A549 (cell line): ENCODE measurements at regions not wholly inside any gene's neighbourhood (a gene's known extent, or its start where the extent isn't known, plus 50 kb on each side); places are given as distances from the start of the nearest gene placed in this dataset.

Experiments used
- ATAC-seq, 2 experiments: fragments of 200-7000 bp in 1 of 2; fragments of >200 bp in 1 of 2; cut with Nextera tagmentation in 1 of 2; cut with Tn5 transposase in 1 of 2; 3 replicates each; pipeline versions ENCODE4 v1.8.0 to v1.9.1; 2018 to 2020; ENCODE audit warnings: mild to moderate bottlenecking in 1 of 2, moderate library complexity in 1 of 2
- CTCF ChIA-PET: fragments of 300-600 bp; sonication (Branson Sonifier 250); formaldehyde crosslinking; extraction: SDS; loops from one replicate; lab custom pipeline; 2021; ENCODE audit warnings: antibody characterized with exemption, inconsistent platforms; lab: Yijun Ruan, JAX
- POLR2A ChIA-PET: fragments of 350-600 bp; formaldehyde crosslinking; extraction: SDS; loops from one replicate; lab custom pipeline; 2021; ENCODE audit warnings: antibody characterized with exemption, inconsistent platforms; lab: Yijun Ruan, JAX
- DNase-seq, 2 experiments: peaks; one replicate each; pipeline versions ENCODE4 v3.0.0 to v3.0.0-alpha.2; 2011 to 2016; ENCODE audit warnings: low read depth in 1 of 2, low spot score in 1 of 2
- FAIRE-seq: peaks from 2 replicates; lab custom pipeline; 2011; peaks lifted over from hg19 to GRCh38; lab: Jason Lieb, UNC
- H3K27ac ChIP-seq, 2 experiments: fragments of >200 bp; sonication (Bioruptor Twin); formaldehyde crosslinking; 3 replicates each; pipeline ENCODE4 v1.5.1; 2016 to 2017
- H3K4me1 ChIP-seq: fragments of >200 bp; sonication (Bioruptor Twin); formaldehyde crosslinking; 3 replicates; pipeline ENCODE4 v1.6.1; 2016
- H3K4me2 ChIP-seq: fragments of >200 bp; sonication (Bioruptor Twin); formaldehyde crosslinking; 3 replicates; pipeline ENCODE4 v1.6.1; 2016
- H3K4me3 ChIP-seq: fragments of >200 bp; sonication (Bioruptor Twin); formaldehyde crosslinking; 3 replicates; pipeline ENCODE4 v1.5.1; 2016
- H3K9me3 ChIP-seq: fragments of >200 bp; sonication (Bioruptor Twin); formaldehyde crosslinking; 3 replicates; pipeline ENCODE4 v1.6.1; 2016
- CBX8 ChIP-seq: fragments of 200-600 bp; sonication (generic); IDR thresholded peaks from 2 replicates; pipeline ENCODE4 v1.6.1; 2016
- CEBPB ChIP-seq, 2 experiments: fragments of >200 bp in 1 of 2; sonication (Bioruptor Twin) in 1 of 2; formaldehyde crosslinking in 1 of 2; IDR thresholded peaks; 2 replicates each; pipeline ENCODE4 v1.6.1; 2012 to 2016
- EHMT2 ChIP-seq: fragments of 200-600 bp; sonication (generic); IDR thresholded peaks from 2 replicates; pipeline ENCODE4 v1.6.1; 2016; ENCODE audit warnings: antibody characterized with exemption, low read depth, mild to moderate bottlenecking, moderate library complexity
- EP300 ChIP-seq, 2 experiments: fragments of >200 bp; sonication (Bioruptor Twin); formaldehyde crosslinking; IDR thresholded peaks; 2 replicates in 1 of 2; 3 replicates in 1 of 2; pipeline ENCODE4 v1.6.1; 2016 to 2017
- FOSL2 ChIP-seq, 2 experiments: fragments of 450-650 bp in 1 of 2; fragments of >200 bp in 1 of 2; sonication (Bioruptor Twin) in 1 of 2; formaldehyde crosslinking; IDR thresholded peaks; 2 replicates each; pipeline versions ENCODE4 v1.5.0 to v1.6.1; 2016 to 2020; ENCODE audit warnings: mild to moderate bottlenecking in 1 of 2, moderate library complexity in 1 of 2
- FOXS1 ChIP-seq: fragments of 250-450 bp; sonication (Bioruptor Pico); IDR thresholded peaks from 2 replicates; pipeline ENCODE4 v1.5.0; 2020; ENCODE audit warnings: mild to moderate bottlenecking, moderate library complexity
- HEYL ChIP-seq: fragments of 250-450 bp; sonication (Bioruptor Pico); IDR thresholded peaks from 2 replicates; pipeline ENCODE4 v1.8.0; 2021; ENCODE audit warnings: mild to moderate bottlenecking, moderate library complexity
- HOXB5 ChIP-seq: fragments of 250-450 bp; sonication (Bioruptor Pico); IDR thresholded peaks from 2 replicates; pipeline ENCODE4 v1.5.0; 2020; ENCODE audit warnings: mild to moderate bottlenecking, moderate library complexity
- MAZ ChIP-seq: fragments of 150-350 bp; IDR thresholded peaks from 2 replicates; pipeline ENCODE4 v1.6.1; 2014; ENCODE audit warnings: antibody characterized with exemption, low read depth, low read length, borderline replicate concordance
- SREBF2 ChIP-seq: fragments of 450-650 bp; IDR thresholded peaks from 2 replicates; pipeline ENCODE4 v1.6.1; 2014; ENCODE audit warnings: mild to moderate bottlenecking, moderate library complexity
- ZSCAN20 ChIP-seq: fragments of 250-450 bp; sonication (Bioruptor Pico); IDR thresholded peaks from 2 replicates; pipeline ENCODE4 v1.8.0; 2022; ENCODE audit warnings: mild to moderate bottlenecking, moderate library complexity
- WGBS: methylation state at CpG from one replicate; pipeline ENCODE4 v1.1.6; 2017; ENCODE audit errors: missing lambda C conversion rate; 5-methylcytosine and 5-hydroxymethylcytosine counted together
- TF ChIP-seq, protein P1 (sequence below): IDR thresholded peaks from 2 replicates; pipeline ENCODE4 v1.6.1; 2012
- TF ChIP-seq, protein P2 (sequence below): IDR thresholded peaks from 2 replicates; pipeline ENCODE4 v1.6.1; 2012; ENCODE audit warnings: low read depth, borderline replicate concordance
- TF ChIP-seq, protein P3 (sequence below): fragments of 250-450 bp; sonication (Bioruptor Pico); IDR thresholded peaks from 2 replicates; pipeline ENCODE4 v1.5.0; 2020; ENCODE audit warnings: low read depth, mild to moderate bottlenecking, moderate library complexity
- TF ChIP-seq, protein P4 (sequence below): fragments of 200-600 bp; sonication (generic); IDR thresholded peaks from 2 replicates; pipeline ENCODE4 v1.6.1; 2016; ENCODE audit warnings: antibody characterized with exemption, mild to moderate bottlenecking, moderate library complexity

DNA sequence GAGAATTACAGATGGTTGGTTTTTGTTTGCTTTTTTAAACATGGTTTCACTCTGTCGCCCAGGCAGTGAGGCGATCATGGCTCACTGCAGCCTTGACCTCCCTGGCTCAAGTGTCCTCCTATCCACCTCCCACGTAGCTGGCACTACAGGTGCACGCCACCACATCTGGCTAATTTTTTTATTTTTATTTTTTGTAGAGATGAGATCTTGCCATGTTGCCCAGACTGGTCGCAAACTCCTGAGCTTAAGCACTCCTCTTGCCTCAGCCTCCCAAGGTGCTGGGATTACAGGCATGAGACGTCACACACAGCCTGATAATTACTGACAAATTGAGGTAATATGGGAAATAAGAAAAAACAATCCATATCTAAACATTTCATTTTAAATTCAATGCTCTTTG is 110.5 kb upstream of the ZSWIM2 start:
- 74% methylated on average over 6 of the region's 6 CpGs for WGBS

DNA sequence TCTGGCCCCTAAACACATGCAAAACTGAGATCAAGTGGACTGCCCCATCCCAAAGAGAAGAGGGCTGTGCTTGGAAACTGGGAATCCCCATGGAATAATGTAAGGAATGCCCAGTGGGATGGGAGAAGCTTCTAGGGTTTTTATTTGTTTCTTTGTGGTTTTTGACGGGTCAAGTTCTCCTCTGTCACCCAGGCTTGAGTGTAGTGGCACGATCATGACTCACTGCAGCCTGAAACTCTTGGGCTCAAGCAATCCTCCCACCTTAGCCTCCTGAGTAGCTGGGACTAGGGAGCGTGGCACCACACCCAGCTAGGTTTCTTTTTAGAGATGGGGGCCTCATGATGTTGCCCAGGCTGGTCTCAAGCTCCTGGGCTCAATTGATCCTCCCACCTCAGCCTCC is 101.7 kb upstream of the ZSWIM2 start:
- no peak overlapping the region for H3K4me3 ChIP-seq
- no peak for TF ChIP-seq SREBF2
- TF ChIP-seq, protein P1, sequence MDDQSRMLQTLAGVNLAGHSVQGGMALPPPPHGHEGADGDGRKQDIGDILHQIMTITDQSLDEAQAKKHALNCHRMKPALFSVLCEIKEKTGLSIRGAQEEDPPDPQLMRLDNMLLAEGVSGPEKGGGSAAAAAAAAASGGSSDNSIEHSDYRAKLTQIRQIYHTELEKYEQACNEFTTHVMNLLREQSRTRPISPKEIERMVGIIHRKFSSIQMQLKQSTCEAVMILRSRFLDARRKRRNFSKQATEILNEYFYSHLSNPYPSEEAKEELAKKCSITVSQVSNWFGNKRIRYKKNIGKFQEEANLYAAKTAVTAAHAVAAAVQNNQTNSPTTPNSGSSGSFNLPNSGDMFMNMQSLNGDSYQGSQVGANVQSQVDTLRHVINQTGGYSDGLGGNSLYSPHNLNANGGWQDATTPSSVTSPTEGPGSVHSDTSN: no peak
- TF ChIP-seq, protein P2, sequence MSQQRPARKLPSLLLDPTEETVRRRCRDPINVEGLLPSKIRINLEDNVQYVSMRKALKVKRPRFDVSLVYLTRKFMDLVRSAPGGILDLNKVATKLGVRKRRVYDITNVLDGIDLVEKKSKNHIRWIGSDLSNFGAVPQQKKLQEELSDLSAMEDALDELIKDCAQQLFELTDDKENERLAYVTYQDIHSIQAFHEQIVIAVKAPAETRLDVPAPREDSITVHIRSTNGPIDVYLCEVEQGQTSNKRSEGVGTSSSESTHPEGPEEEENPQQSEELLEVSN: no peak
- no peak for TF ChIP-seq EP300 (IDR thresholded peaks at IDR 0.05)
- TF ChIP-seq HOXB5: no peak
- no peak for TF ChIP-seq EHMT2
- TF ChIP-seq CEBPB (IDR thresholded peaks at IDR 0.05): no peak
- TF ChIP-seq, all 56 proteins: peak for 0
- POLR2A ChIA-PET: no interaction called here
- DNase-seq (no peak), FAIRE-seq (no peak), ATAC-seq (no peak; a peak in 1 of 6 replicates)
- Histone ChIP-seq H3K4me1 (no peaks in the 10 kb centered on the region), H3K4me2 (no peak overlapping the region), H3K9me3 (no peaks in the 10 kb centered on the region), H3K27ac (no peak overlapping the region)
- CTCF ChIA-PET: no interaction called here
- WGBS: 73% methylated on average over 3 of the region's 3 CpGs

More for the DNA sequence above, 110.5 kb upstream of the ZSWIM2 start:
- Histone ChIP-seq H3K4me2 (no peak overlapping the region), H3K9me3 (no peaks in the 10 kb centered on the region), H3K27ac (no peak overlapping the region), H3K4me1 (no peaks in the 10 kb centered on the region), H3K4me3 (no peak overlapping the region)
- no peak for ATAC-seq
- POLR2A ChIA-PET: no interaction called here
- no peak for FAIRE-seq
- TF ChIP-seq, protein P3, sequence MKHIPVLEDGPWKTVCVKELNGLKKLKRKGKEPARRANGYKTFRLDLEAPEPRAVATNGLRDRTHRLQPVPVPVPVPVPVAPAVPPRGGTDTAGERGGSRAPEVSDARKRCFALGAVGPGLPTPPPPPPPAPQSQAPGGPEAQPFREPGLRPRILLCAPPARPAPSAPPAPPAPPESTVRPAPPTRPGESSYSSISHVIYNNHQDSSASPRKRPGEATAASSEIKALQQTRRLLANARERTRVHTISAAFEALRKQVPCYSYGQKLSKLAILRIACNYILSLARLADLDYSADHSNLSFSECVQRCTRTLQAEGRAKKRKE (CRISPR knock-in tag): no peak
- TF ChIP-seq ZSCAN20 (CRISPR knock-in tag): no peak
- TF ChIP-seq, protein P4, sequence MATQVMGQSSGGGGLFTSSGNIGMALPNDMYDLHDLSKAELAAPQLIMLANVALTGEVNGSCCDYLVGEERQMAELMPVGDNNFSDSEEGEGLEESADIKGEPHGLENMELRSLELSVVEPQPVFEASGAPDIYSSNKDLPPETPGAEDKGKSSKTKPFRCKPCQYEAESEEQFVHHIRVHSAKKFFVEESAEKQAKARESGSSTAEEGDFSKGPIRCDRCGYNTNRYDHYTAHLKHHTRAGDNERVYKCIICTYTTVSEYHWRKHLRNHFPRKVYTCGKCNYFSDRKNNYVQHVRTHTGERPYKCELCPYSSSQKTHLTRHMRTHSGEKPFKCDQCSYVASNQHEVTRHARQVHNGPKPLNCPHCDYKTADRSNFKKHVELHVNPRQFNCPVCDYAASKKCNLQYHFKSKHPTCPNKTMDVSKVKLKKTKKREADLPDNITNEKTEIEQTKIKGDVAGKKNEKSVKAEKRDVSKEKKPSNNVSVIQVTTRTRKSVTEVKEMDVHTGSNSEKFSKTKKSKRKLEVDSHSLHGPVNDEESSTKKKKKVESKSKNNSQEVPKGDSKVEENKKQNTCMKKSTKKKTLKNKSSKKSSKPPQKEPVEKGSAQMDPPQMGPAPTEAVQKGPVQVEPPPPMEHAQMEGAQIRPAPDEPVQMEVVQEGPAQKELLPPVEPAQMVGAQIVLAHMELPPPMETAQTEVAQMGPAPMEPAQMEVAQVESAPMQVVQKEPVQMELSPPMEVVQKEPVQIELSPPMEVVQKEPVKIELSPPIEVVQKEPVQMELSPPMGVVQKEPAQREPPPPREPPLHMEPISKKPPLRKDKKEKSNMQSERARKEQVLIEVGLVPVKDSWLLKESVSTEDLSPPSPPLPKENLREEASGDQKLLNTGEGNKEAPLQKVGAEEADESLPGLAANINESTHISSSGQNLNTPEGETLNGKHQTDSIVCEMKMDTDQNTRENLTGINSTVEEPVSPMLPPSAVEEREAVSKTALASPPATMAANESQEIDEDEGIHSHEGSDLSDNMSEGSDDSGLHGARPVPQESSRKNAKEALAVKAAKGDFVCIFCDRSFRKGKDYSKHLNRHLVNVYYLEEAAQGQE: no peak
- TF ChIP-seq, protein P1: no peak
- TF ChIP-seq HEYL (CRISPR knock-in tag): no peak
- TF ChIP-seq FOXS1: no peak
- no peak for TF ChIP-seq CBX8
- no peak for TF ChIP-seq HOXB5
- DNase-seq: no peak
- CTCF ChIA-PET: interaction anchor here (0.6 to 1.4 kb wide), 3 partner anchors 9 to 1393 kb away, joined by 3 read pairs; no protein-coding TSS in a partner anchor

DNA sequence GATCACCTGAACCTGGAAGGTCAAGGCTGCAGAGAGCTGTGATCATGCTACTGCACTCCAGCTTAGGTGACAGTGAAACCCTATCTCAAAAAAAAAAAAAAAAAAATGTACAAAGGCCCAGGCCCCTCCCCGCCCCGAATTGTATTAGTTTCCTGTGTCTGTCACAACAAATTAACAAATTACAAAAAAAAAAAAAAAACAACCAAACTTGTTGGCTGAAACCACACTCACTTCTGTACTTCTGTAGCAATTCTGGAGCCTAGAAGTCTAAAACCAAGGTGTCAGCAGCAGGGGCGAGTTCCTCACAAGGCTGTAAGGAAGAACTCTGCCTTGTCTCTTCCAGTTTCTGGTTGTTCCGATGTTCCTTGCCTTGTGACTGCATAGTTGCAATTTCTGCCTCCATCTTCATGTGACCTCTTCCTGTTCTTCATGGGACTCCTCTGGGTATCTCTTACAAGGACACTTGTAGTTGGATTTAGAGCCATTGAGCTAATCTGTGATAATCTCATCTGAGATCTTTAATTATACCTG is 100.8 kb upstream of the ZSWIM2 start:
- H3K4me3 ChIP-seq: no peak overlapping the region
- POLR2A ChIA-PET: no interaction called here
- no peak for DNase-seq
- H3K9me3 ChIP-seq: no peaks in the 10 kb centered on the region
- ATAC-seq: no peak
- H3K4me1 ChIP-seq: no peaks in the 10 kb centered on the region
- no peak for TF ChIP-seq MAZ
- TF ChIP-seq EHMT2: no peak
- TF ChIP-seq HOXB5: no peak
- no peak for TF ChIP-seq FOSL2 (IDR thresholded peaks at IDR 0.05)
- TF ChIP-seq FOSL2 (CRISPR knock-in tag; IDR thresholded peaks at IDR 0.05): no peak
- no peak overlapping the region for H3K4me2 ChIP-seq
- FAIRE-seq: no peak
- 61% methylated on average over 4 of the region's 4 CpGs for WGBS
- CTCF ChIA-PET: no interaction called here
- no peak overlapping the region for H3K27ac ChIP-seq
